ENCODE measurements at regions not wholly inside any gene's neighbourhood (a gene's known extent, or its start where the extent isn't known, plus 50 kb on each side); places are given as distances from the start of the nearest gene placed in this dataset.

DNA sequence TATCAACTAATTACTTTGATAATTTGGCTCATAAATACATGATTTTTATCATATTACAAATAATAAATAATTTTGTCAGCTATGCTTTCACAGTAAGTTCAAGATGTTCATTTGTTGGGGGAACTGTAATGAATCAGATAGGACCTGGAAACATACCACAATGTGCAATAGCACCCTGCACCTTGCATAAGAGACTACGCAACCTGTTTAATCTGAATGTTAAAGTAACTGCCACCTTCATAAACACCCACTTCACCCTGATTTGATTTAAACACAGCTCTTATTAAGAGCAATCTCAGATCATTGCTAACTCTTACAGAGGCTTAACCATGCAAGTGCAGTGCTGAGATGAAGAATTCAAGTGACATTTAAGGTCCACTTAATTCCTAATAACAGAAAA, 69.1 kb upstream of the GABRA1 start:
- Histone ChIP-seq H3K9me3 (ENCODE audit: control insufficient read depth in 2 of 3, insufficient read depth in 1 of 3, low read length in 3 of 3) (no peaks in the 10 kb centered on the region), H3K4me3 (ENCODE audit: low read length in 3 of 3) (no peak overlapping the region), H3K27me3 (ENCODE audit: control insufficient read depth, insufficient read depth, low read length) (no peaks in the 10 kb centered on the region), H3K4me1 (ENCODE audit: control insufficient read depth in 2 of 3, insufficient read depth in 2 of 3, low read depth in 1 of 3, low read length in 3 of 3) (no peaks in the 10 kb centered on the region), H3K27ac (ENCODE audit: low read depth in 2 of 2, low read length in 2 of 2) (no peak overlapping the region), H3K9ac (ENCODE audit: low read length in 3 of 3) (no peak overlapping the region), H3K36me3 (ENCODE audit: control insufficient read depth in 2 of 3, insufficient read depth in 3 of 3, low read length in 3 of 3) (no peaks in the 10 kb centered on the region)
- no peak for FAIRE-seq
- intact Hi-C loops (cut with DNase I) = no loop called here
- TF ChIP-seq, protein P1, sequence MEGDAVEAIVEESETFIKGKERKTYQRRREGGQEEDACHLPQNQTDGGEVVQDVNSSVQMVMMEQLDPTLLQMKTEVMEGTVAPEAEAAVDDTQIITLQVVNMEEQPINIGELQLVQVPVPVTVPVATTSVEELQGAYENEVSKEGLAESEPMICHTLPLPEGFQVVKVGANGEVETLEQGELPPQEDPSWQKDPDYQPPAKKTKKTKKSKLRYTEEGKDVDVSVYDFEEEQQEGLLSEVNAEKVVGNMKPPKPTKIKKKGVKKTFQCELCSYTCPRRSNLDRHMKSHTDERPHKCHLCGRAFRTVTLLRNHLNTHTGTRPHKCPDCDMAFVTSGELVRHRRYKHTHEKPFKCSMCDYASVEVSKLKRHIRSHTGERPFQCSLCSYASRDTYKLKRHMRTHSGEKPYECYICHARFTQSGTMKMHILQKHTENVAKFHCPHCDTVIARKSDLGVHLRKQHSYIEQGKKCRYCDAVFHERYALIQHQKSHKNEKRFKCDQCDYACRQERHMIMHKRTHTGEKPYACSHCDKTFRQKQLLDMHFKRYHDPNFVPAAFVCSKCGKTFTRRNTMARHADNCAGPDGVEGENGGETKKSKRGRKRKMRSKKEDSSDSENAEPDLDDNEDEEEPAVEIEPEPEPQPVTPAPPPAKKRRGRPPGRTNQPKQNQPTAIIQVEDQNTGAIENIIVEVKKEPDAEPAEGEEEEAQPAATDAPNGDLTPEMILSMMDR (IDR thresholded peaks at IDR 0.05; ENCODE audit: borderline replicate concordance, extremely low read depth, insufficient read depth) = no peak
- DNase-seq = no peak

DNA sequence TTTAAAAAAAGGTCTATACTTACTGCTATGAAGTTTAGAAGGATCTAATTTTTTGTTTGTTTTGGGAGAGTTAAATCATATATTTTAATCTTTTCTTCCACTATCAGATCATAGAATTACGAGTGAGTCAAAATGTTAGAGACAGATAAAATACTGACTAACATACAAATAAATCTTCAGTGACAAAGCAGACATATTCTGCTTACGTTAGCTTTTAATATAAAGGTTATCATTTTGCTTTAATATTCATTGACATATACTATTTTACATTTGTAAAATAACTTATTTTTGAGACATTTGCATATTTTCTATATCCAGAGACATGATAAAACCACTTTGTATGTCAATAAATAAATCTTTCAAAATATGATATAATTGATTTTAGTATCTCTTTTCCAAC, 64.6 kb upstream of the GABRA1 start:
- H3K27ac ChIP-seq (ENCODE audit: low read depth in 2 of 2, low read length in 2 of 2) = no peak overlapping the region
- no peak overlapping the region for H3K9ac ChIP-seq (ENCODE audit: low read length in 3 of 3)
- H3K27me3 ChIP-seq (ENCODE audit: control insufficient read depth, insufficient read depth, low read length) = no peaks in the 10 kb centered on the region
- H3K9me3 ChIP-seq (ENCODE audit: control insufficient read depth in 2 of 3, insufficient read depth in 1 of 3, low read length in 3 of 3) = no peaks in the 10 kb centered on the region
- no peak for DNase-seq
- no peak overlapping the region for H3K4me3 ChIP-seq (ENCODE audit: low read length in 3 of 3)
- FAIRE-seq = peak; percentile 60
- TF ChIP-seq, protein P1 (IDR thresholded peaks at IDR 0.05; ENCODE audit: borderline replicate concordance, extremely low read depth, insufficient read depth) = no peak
- H3K4me1 ChIP-seq (ENCODE audit: control insufficient read depth in 2 of 3, insufficient read depth in 2 of 3, low read depth in 1 of 3, low read length in 3 of 3) = no peaks in the 10 kb centered on the region
- no peaks in the 10 kb centered on the region for H3K36me3 ChIP-seq (ENCODE audit: control insufficient read depth in 2 of 3, insufficient read depth in 3 of 3, low read length in 3 of 3)
- intact Hi-C loops (cut with DNase I) = no loop called here

DNA sequence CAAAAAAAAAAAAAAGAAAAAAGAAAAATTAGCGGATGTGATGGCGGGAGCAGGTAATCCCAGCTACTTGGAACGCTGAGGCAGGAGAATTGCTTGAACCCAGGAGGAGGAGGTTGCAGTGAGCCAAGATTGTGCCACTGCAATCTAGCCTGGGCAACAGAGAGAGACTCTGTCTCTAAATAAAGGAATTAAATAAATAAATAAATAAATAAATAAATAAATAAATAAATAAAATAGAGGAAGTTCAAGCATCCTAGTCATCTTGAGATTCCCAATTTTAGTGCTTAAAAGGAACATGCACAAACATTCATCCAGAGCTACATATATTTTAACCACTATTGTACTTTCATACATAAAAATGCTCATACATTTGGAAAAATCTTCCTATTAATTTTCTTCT, 61.2 kb upstream of the GABRA1 start:
- TF ChIP-seq, protein P1 (IDR thresholded peaks at IDR 0.05; ENCODE audit: borderline replicate concordance, extremely low read depth, insufficient read depth) = no peak
- FAIRE-seq (no peak), DNase-seq (no peak)
- intact Hi-C loops (cut with DNase I) = no loop called here
- no peaks in the 10 kb centered on the region for H3K9me3 ChIP-seq (ENCODE audit: control insufficient read depth in 2 of 3, insufficient read depth in 1 of 3, low read length in 3 of 3)
- H3K9ac ChIP-seq (ENCODE audit: low read length in 3 of 3) = no peak overlapping the region
- no peaks in the 10 kb centered on the region for H3K27me3 ChIP-seq (ENCODE audit: control insufficient read depth, insufficient read depth, low read length)
- no peak overlapping the region for H3K4me3 ChIP-seq (ENCODE audit: low read length in 3 of 3)
- H3K4me1 ChIP-seq (ENCODE audit: control insufficient read depth in 2 of 3, insufficient read depth in 2 of 3, low read depth in 1 of 3, low read length in 3 of 3) = no peaks in the 10 kb centered on the region
- no peak overlapping the region for H3K27ac ChIP-seq (ENCODE audit: low read depth in 2 of 2, low read length in 2 of 2)
- no peaks in the 10 kb centered on the region for H3K36me3 ChIP-seq (ENCODE audit: control insufficient read depth in 2 of 3, insufficient read depth in 3 of 3, low read length in 3 of 3)

DNA sequence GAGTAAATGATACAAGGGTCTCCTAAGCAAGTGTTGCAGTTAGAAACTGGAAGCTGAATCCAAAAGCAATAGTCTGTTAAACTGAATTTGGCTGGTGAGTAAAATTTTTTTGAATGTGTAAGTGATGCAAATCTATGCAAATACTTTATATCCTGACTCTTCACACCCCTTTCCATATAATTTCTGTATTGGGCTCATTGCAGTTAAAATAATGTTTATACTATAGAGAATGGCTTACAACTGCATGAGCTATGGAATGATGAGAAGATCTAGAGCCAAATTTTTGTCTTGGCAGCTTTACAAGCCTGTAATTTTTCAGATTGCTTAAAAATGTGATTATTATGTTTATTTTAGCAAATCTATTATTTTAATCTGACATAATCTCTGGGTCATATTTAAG, 57.0 kb upstream of the GABRA1 start:
- DNase-seq = no peak
- Histone ChIP-seq H3K9ac (ENCODE audit: low read length in 3 of 3) (no peak overlapping the region), H3K4me1 (ENCODE audit: control insufficient read depth in 2 of 3, insufficient read depth in 2 of 3, low read depth in 1 of 3, low read length in 3 of 3) (no peaks in the 10 kb centered on the region), H3K27ac (ENCODE audit: low read depth in 2 of 2, low read length in 2 of 2) (no peak overlapping the region), H3K36me3 (ENCODE audit: control insufficient read depth in 2 of 3, insufficient read depth in 3 of 3, low read length in 3 of 3) (no peaks in the 10 kb centered on the region), H3K4me3 (ENCODE audit: low read length in 3 of 3) (no peak overlapping the region), H3K27me3 (ENCODE audit: control insufficient read depth, insufficient read depth, low read length) (no peaks in the 10 kb centered on the region), H3K9me3 (ENCODE audit: control insufficient read depth in 2 of 3, insufficient read depth in 1 of 3, low read length in 3 of 3) (no peaks in the 10 kb centered on the region)
- TF ChIP-seq, protein P1 (IDR thresholded peaks at IDR 0.05; ENCODE audit: borderline replicate concordance, extremely low read depth, insufficient read depth) = no peak
- intact Hi-C loops (cut with DNase I) = no loop called here
- FAIRE-seq = no peak

Measured in kidney (tissue), 13 donors.